Right ventricle myocardium superior (tissue), 1 donor: ENCODE measurements at regions not wholly inside any gene's neighbourhood (a gene's known extent, or its start where the extent isn't known, plus 50 kb on each side); places are given as distances from the start of the nearest gene placed in this dataset.

ENCODE experiments used
- ATAC-seq: fragments of 200-7000 bp; cut with Tn5 transposase; one replicate; pipeline ENCODE4 v1.9.1; 2020; ENCODE audit warnings: mild to moderate bottlenecking; ENCODE audit not compliant: poor library complexity
- DNase-seq: peaks from one replicate; pipeline ENCODE4 v3.0.0-alpha.2; 2020
- intact Hi-C: fragments of 100-400 bp; cut with DNase I; formaldehyde crosslinking; loops from one replicate; pipeline ENCODE4 v1.11.2; 2022
- donor health status: DM: no; HTN: yes; CAD: no; lungs with severe emphysema.

GRCh38 chr18:45553723-45554388 lies 61.4 kb upstream of the SLC14A2 start:
- ATAC-seq (no peak), DNase-seq (no peak)
- intact Hi-C loops = no loop called here

GRCh38 chr18:45554389-45554737 lies 60.9 kb upstream of the SLC14A2 start:
- peak; percentile 77 for ATAC-seq
- intact Hi-C loops = no loop called here
- peak; percentile 57 for DNase-seq

GRCh38 chr18:45556222-45556621 lies 59.1 kb upstream of the SLC14A2 start:
- DNase-seq (no peak), ATAC-seq (no peak)
- intact Hi-C loops = no loop called here

- intact Hi-C loops = no loop called here
- DNase-seq = no peak
- ATAC-seq = no peak
These were observed 58.0 kb upstream of the SLC14A2 start for GRCh38 chr18:45557287-45557686.

GRCh38 chr18:45557779-45558178 lies 57.5 kb upstream of the SLC14A2 start:
- DNase-seq = no peak
- ATAC-seq = no peak
- intact Hi-C loops = no loop called here

GRCh38 chr18:45559258-45559657 lies 56.0 kb upstream of the SLC14A2 start:
- no peak for DNase-seq
- intact Hi-C loops = no loop called here
- no peak for ATAC-seq

GRCh38 chr18:45560870-45561269 lies 54.4 kb upstream of the SLC14A2 start:
- DNase-seq = no peak
- intact Hi-C loops = no loop called here
- ATAC-seq = no peak

GRCh38 chr18:45562567-45563479 lies 52.5 kb upstream of the SLC14A2 start:
- intact Hi-C loops = no loop called here
- ATAC-seq = peak; percentile 68
- peak; percentile 76 for DNase-seq

- intact Hi-C loops = no loop called here
- no peak for ATAC-seq
These were observed 49.9 kb upstream of the SLC14A2 start for GRCh38 chr18:45565280-45565970.

More at GRCh38 chr18:45565280-45565970, 49.9 kb upstream of the SLC14A2 start:
- no peak for DNase-seq
